ENCODE measurements at regions not wholly inside any gene's neighbourhood (a gene's known extent, or its start where the extent isn't known, plus 50 kb on each side); places are given as distances from the start of the nearest gene placed in this dataset.
"Not testable (repeated sequence)": the region's sequence is repeated elsewhere in the genome, so short reads cannot be mapped to it uniquely, and the experiment has no call there.

DNA sequence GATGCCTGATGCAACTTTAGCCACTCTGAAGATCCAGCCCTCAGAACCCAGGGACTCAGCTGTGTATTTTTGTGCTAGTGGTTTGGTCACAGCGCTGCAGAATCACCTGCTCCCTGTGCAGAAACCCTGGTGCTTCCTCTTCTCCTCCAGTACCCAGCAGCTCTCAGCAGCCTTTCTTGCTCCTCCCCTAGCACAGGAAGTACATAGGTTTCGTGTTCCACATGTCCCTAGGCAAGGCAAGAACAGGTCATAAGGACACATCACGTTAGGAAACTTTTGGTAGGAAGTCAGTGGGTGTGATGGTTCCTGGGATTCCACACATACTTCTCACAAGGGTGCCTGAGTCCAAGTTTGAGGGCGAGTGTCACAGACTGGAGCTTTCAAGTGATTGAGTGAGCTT is 167.9 kb upstream of the PRSS1 start:
- POLR2A ChIA-PET, result no interaction called here
- CTCF ChIA-PET, result interaction anchor here (1.2 to 2.2 kb wide), 4 partner anchors 23 to 143 kb away, joined by 3 to 16 read pairs (median 6); no protein-coding TSS in a partner anchor
- Mint-ChIP-seq H3K27me3 (ENCODE audit: low read depth) (no peaks in the 10 kb centered on the region; the same call in 1 of the 2 replicates), H3K4me1 (peaks cover 14% of the 10 kb centered on the region), H3K27ac (no peak overlapping the region), H3K9me3 (no peaks in the 10 kb centered on the region), H3K4me3 (no peak overlapping the region), H3K36me3 (no peaks in the 10 kb centered on the region)
- no peak for ATAC-seq
- TF ChIP-seq SOX15 (CRISPR knock-in tag; IDR thresholded peaks at IDR 0.05), result no peak
- TF ChIP-seq PRRX2 (CRISPR knock-in tag; IDR thresholded peaks at IDR 0.05), result no peak
- no peak for DNase-seq (ENCODE audit: low spot score)

- POLR2A ChIA-PET, result no interaction called here
- CTCF ChIA-PET, result interaction anchor here (1.6 to 2.2 kb wide), 3 partner anchors 22 to 45 kb away, joined by 5 to 16 read pairs (median 7); no protein-coding TSS in a partner anchor
- no peaks in the 10 kb centered on the region for H3K9me3 Mint-ChIP-seq
- H3K27ac Mint-ChIP-seq, result no peak overlapping the region
- DNase-seq (ENCODE audit: low spot score) (no peak), ATAC-seq (no peak)
- no peaks in the 10 kb centered on the region; the same call in 1 of the 2 replicates for H3K27me3 Mint-ChIP-seq (ENCODE audit: low read depth)
- no peaks in the 10 kb centered on the region for H3K36me3 Mint-ChIP-seq
- TF ChIP-seq PRRX2 (CRISPR knock-in tag; IDR thresholded peaks at IDR 0.05) (no peak), IRF2 (CRISPR knock-in tag; IDR thresholded peaks at IDR 0.05; ENCODE audit: borderline replicate concordance, low read depth) (no peak), SMAD4 (CRISPR knock-in tag; IDR thresholded peaks at IDR 0.05) (no peak), FOXJ3 (CRISPR knock-in tag; IDR thresholded peaks at IDR 0.05; ENCODE audit: borderline replicate concordance) (no peak), ZNF281 (CRISPR knock-in tag; IDR thresholded peaks at IDR 0.05) (no peak), KAT7 (CRISPR knock-in tag; IDR thresholded peaks at IDR 0.05; ENCODE audit: borderline replicate concordance) (no peak), JAZF1 (CRISPR knock-in tag; IDR thresholded peaks at IDR 0.05) (no peak), TEAD1 (CRISPR knock-in tag; IDR thresholded peaks at IDR 0.05) (no peak), OVOL2 (CRISPR knock-in tag; IDR thresholded peaks at IDR 0.05; ENCODE audit: borderline replicate concordance) (no peak), NFATC4 (CRISPR knock-in tag; IDR thresholded peaks at IDR 0.05) (no peak), E2F4 (CRISPR knock-in tag; IDR thresholded peaks at IDR 0.05; ENCODE audit: borderline replicate concordance, low read depth) (no peak), NR3C1 (CRISPR knock-in tag; conservative IDR thresholded peaks at IDR 0.05; ENCODE audit: low read depth) (no peak), HMGXB4 (CRISPR knock-in tag; IDR thresholded peaks at IDR 0.05) (no peak)
- TF ChIP-seq, protein P1, sequence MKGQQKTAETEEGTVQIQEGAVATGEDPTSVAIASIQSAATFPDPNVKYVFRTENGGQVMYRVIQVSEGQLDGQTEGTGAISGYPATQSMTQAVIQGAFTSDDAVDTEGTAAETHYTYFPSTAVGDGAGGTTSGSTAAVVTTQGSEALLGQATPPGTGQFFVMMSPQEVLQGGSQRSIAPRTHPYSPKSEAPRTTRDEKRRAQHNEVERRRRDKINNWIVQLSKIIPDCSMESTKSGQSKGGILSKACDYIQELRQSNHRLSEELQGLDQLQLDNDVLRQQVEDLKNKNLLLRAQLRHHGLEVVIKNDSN (CRISPR knock-in tag; IDR thresholded peaks at IDR 0.05), result no peak
- TF ChIP-seq, protein P2, sequence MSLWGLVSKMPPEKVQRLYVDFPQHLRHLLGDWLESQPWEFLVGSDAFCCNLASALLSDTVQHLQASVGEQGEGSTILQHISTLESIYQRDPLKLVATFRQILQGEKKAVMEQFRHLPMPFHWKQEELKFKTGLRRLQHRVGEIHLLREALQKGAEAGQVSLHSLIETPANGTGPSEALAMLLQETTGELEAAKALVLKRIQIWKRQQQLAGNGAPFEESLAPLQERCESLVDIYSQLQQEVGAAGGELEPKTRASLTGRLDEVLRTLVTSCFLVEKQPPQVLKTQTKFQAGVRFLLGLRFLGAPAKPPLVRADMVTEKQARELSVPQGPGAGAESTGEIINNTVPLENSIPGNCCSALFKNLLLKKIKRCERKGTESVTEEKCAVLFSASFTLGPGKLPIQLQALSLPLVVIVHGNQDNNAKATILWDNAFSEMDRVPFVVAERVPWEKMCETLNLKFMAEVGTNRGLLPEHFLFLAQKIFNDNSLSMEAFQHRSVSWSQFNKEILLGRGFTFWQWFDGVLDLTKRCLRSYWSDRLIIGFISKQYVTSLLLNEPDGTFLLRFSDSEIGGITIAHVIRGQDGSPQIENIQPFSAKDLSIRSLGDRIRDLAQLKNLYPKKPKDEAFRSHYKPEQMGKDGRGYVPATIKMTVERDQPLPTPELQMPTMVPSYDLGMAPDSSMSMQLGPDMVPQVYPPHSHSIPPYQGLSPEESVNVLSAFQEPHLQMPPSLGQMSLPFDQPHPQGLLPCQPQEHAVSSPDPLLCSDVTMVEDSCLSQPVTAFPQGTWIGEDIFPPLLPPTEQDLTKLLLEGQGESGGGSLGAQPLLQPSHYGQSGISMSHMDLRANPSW (CRISPR knock-in tag; conservative IDR thresholded peaks at IDR 0.05; ENCODE audit: low read depth), result no peak
- TF ChIP-seq, protein P3, sequence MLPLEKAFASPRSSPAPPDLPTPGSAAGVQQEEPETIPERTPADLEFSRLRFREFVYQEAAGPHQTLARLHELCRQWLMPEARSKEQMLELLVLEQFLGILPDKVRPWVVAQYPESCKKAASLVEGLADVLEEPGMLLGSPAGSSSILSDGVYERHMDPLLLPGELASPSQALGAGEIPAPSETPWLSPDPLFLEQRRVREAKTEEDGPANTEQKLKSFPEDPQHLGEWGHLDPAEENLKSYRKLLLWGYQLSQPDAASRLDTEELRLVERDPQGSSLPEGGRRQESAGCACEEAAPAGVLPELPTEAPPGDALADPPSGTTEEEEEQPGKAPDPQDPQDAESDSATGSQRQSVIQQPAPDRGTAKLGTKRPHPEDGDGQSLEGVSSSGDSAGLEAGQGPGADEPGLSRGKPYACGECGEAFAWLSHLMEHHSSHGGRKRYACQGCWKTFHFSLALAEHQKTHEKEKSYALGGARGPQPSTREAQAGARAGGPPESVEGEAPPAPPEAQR (CRISPR knock-in tag; IDR thresholded peaks at IDR 0.05), result no peak
- TF ChIP-seq, protein P4, sequence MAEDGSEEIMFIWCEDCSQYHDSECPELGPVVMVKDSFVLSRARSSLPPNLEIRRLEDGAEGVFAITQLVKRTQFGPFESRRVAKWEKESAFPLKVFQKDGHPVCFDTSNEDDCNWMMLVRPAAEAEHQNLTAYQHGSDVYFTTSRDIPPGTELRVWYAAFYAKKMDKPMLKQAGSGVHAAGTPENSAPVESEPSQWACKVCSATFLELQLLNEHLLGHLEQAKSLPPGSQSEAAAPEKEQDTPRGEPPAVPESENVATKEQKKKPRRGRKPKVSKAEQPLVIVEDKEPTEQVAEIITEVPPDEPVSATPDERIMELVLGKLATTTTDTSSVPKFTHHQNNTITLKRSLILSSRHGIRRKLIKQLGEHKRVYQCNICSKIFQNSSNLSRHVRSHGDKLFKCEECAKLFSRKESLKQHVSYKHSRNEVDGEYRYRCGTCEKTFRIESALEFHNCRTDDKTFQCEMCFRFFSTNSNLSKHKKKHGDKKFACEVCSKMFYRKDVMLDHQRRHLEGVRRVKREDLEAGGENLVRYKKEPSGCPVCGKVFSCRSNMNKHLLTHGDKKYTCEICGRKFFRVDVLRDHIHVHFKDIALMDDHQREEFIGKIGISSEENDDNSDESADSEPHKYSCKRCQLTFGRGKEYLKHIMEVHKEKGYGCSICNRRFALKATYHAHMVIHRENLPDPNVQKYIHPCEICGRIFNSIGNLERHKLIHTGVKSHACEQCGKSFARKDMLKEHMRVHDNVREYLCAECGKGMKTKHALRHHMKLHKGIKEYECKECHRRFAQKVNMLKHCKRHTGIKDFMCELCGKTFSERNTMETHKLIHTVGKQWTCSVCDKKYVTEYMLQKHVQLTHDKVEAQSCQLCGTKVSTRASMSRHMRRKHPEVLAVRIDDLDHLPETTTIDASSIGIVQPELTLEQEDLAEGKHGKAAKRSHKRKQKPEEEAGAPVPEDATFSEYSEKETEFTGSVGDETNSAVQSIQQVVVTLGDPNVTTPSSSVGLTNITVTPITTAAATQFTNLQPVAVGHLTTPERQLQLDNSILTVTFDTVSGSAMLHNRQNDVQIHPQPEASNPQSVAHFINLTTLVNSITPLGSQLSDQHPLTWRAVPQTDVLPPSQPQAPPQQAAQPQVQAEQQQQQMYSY (CRISPR knock-in tag; IDR thresholded peaks at IDR 0.05), result no peak
- no peak overlapping the region for H3K4me3 Mint-ChIP-seq
- peaks cover 14% of the 10 kb centered on the region for H3K4me1 Mint-ChIP-seq
These were observed 169.3 kb upstream of the PRSS1 start for GRCh38 chr7:142579946-142580345.

- POLR2A ChIA-PET; H3K27ac Mint-ChIP-seq; H3K27me3 Mint-ChIP-seq (ENCODE audit: low read depth); DNase-seq (ENCODE audit: low spot score); H3K36me3 Mint-ChIP-seq; H3K4me3 Mint-ChIP-seq; ATAC-seq; H3K4me1 Mint-ChIP-seq: not testable (repeated sequence)
- H3K9me3 Mint-ChIP-seq, result peaks cover 12% of the 10 kb centered on the region; the same call in 1 of the 2 replicates
- CTCF ChIA-PET, result interaction anchor here (1.3 to 4.0 kb wide), 3 partner anchors 12 to 17 kb away, joined by 5 to 16 read pairs (median 6); no protein-coding TSS in a partner anchor
These were observed 173.9 kb upstream of the PRSS1 start for GRCh38 chr7:142575351-142575750.
